ENCODE measurements at regions not wholly inside any gene's neighbourhood (a gene's known extent, or its start where the extent isn't known, plus 50 kb on each side); places are given as distances from the start of the nearest gene placed in this dataset.
"Not testable (repeated sequence)": the region's sequence is repeated elsewhere in the genome, so short reads cannot be mapped to it uniquely, and the experiment has no call there.

DNA sequence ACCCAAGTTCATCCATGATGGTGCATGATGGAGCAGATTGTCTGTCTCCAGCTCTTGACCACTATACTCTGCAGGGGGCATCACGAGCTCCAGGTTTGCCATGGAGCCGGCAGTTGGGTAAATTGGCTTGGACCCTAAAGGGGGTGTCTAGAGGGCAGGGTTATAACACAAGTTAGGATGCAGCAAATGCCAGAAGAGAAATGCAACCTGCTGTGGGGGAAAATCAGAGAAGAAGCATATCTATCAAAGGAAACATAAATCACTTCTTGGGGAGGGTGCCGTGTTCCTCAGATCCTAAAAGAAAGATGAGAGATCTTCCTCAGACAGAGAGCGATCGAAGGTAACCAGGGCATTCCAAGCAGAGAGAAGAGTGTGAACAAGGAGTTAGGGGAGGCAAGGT is 334.9 kb downstream of the C12orf75 start:
- DNase-seq: no peak

DNA sequence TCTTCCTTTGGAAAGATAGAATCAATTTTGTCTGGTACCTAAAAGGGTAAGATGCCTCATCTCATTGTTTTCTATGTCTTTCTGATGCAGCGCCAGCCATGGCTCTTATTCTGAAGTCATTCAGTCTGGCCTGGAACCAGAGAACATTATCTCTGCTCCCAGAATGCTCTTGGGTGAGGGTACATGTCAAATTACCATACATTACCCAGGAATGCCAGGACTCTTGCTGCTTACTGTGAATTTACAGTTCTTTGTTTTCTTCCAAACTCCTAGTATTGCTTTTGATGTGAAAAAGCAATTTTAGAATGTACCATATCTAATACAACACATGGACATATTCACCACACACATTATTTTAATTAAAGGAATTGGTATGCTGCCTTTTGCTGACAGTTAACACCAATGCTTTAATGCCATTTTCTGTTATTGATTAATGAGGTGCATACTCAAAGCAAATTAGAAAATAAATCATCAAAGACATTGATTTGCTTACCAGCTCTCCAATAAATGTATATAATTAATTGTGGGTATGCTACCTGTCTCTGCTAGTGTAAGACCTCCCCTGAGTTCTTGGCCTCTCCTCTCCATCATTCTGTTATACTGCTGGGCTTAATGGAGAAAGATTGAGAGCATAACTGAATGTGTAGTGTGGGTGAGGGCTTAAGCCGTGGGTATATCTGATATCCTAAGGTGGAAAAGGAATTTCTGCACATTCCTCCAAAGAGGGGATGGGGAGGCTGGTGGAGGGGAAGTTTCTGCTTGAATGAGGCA is 337.7 kb downstream of the C12orf75 start:
- DNase-seq: no peak

DNA sequence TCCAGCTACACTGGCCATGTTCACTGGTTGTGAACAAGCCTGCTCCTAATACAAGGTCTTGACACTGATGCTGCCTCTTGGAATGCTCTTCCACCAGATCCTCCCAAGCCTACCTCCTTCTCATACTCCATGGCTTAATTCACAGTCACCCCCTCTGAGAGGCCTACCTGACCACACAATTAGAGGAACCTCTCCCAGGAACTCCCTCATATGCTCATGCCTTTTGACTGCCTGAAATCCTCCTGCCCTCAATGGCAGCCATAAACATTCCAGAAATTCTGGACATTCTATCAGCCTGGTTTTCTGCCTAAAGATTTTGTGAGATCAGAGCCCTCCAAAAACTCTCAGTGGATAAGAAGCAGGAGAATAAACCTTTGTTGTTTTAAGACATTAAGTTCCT is 340.2 kb downstream of the C12orf75 start:
- DNase-seq: no peak

DNA sequence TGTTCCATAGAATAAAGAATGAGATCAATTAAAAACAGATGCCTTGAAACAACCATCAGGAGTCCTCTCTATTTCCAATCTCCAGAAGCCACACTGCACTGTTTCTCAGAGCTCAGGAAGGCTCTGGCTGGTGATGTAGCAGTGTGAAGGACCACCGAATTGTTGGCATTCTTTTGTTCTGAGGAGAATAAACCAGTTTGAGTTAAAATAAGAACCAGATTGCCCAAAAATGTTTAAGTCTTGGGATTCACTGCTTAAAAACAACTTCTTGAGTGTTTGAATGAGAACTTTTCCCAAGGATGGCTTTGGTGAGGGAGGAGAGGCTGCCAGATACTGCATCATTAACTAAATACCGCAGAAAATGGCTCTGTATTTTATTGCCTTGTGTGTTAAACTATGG is 341.2 kb downstream of the C12orf75 start:
- no peak for DNase-seq

DNA sequence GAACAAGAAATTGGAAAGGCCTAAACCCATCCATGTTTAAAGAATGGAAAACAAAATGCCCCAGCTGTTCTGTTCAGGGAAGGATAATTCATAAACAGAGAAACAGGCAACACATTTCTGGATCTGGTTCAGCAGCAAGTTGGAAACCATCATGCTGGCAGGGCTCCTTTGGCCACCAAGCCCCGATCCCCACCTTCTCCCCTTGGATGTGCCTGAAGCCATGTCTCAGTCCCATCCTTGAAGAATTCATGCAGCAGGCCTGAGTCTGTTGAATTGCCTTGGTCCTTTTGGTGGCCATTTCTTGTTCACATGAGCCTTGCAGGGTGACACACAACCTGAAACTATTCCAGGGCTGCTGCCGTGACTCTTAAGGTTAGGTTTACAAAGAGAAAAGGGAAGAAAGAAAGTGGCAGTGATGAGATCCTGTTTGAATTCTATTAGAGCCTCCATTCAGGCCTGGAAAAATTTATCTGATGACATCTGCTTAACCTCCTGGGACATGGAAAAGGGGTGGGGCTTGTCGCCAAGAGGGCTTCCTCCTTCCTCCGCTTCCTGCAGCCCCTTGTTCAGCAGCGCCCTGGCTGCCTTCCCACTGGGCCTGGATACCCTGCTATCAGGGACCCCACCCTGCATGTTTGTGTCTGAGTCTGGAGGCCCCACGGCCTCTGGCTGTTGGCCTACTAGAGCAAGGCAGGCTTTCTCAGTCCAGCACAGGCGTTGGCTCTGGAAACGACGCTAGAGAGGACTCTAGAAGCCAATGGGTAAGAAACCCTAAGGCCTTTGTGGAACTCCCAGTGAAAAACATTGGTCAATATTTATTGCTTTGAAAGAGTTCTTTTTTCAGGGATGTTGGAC is 341.9 kb downstream of the C12orf75 start:
- DNase-seq: no peak

DNA sequence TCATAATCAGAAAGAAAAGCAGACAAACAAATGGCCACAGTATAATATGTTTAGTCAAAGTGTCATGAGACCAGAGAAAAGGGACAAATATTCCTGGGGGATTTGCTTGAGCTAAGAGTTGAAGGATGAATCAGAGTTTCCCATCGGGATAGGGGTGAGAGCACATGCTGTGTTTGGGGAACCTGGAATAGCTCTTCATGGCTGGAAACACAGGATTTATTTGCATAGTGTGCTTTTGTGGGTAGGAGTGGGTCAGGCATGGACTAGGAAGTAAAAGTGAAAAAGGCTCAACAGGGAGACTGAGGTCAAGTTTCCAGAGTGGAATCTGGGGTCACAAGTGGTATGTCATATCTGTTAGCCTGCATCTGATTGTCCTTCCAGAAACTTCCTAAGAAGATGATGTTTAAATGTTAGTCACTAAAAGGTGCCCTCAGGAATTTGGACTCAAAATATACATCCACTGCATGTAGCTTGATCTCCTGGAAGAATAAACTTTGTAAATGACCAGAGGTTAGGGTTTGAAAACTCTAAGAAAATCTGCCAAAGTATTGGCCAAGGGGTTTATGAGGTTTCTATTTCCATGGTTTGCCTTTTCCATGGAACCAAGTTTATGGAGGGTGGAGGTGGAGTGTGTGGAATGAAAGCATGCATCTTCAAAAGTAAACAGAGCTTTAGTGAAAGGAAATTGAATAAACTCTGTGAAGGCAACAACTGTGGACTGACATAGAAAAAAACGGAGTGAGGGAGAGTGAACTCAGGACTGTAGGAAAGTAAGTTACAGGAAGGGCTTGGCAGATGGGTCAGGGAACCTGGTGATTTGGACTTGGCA is 344.6 kb downstream of the C12orf75 start:
- DNase-seq: no peak

DNA sequence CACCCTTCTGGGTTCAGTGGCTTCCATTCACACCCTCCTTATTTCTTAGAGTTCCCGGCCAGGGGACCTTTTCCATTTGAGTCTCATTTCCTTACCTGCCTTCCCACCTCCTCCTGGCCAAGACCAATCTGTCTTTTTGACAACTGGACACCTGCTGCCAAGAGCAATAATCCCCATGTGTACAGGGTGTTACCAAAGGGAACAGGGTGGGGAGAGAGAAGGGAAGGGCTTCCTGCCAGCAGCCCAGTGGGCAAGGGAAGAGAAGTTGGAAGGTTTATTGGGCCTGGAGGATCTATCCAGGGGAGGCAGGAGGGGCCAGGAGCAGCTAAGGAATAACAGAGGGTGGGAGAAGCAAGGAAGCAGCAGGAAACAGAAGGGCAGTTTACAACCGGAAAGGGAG is 346.2 kb downstream of the C12orf75 start:
- DNase-seq: no peak

DNA sequence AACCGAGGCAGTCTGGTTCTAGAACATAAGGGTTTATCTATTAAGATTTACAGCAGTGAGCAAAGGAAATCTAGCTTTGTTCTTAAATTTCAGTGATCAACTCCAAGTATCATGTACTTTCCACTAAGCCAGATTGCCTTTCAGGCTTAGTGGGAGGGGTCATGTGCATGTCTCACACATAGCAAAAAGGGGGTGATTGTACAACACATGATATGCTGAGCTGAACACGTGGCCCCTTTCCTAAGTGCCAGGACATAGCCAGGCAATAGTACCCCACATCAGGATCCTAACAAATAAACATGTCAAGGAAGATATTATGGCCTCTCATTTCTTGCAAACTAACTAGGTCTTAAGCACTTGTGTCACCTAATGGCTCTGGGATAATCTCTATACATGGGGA is 347.2 kb downstream of the C12orf75 start:
- DNase-seq: no peak

DNA sequence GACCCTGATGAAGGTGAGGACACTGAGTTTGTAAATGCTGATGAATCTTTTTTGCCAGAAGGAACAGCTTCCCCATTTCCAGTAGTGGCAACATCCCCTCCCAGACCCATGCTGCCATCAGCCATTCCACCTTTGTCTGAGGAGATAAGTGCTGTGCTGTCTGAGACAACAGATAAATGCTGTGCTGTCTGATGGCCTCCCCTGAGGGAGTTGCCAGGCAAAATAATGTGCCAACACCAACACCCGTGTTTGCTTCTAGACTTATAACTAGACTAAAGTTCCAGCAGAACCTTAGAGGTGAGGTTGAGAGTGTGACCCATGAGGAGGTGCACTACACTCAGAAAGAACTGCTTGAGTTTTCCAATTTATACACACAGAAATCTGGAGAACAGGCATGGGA is 349.5 kb downstream of the C12orf75 start:
- DNase-seq: no peak

DNA sequence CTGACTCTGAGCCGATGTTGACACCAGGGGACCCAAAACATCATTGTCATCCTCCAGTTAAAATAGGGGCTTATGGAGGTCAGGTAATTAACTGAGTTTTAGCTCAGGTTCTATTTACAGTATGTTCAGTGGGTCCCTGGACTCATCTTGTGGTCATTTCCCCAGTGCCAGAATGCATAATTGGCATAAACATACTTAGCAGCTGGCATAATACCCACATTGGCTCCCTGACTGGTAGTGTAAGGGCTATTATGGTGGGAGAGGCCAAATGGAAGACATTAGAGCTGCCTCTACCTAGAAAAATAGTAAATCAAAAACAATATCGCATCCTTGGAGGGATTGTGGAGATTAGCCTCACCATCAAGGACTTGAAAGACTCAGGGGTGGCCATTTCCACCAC is 350.9 kb downstream of the C12orf75 start:
- DNase-seq: no peak

DNA sequence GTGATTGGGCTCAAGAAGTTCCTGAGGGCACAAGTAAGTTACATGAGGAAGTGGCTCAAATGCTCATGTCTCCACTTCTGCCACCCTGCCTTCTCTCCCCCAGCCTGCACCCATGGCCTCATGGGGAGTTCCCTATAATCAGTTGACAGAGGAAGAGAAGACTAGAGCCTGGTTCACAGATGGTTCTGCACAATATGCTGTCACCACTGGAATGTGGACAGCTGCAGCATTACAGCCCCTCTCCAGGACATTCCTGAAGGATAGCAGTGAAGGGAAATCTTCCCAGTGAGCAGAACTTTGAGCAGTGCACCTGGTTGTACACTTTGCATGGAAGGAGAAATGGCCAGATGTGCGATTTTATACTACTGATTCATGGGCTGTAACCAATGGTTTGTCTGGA is 352.3 kb downstream of the C12orf75 start:
- DNase-seq: not testable (repeated sequence)

DNA sequence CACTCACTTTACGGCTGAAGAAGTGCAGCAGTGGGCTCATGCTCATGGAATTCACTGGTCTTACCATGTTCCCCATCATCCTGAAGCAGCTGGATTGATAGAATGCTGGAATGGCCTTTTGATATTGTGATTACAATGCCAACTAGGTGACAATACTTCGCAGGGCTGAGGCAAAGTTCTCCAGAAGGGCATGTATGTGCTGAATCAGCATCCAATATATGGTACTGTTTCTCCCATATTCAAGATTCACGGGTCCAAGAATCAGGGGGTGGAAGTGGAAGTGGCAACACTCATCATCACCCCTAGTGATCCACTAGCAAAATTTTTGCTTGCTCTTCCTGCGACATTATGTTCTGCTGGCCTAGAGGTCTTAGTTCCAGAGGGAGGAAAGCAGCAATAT is 353.3 kb downstream of the C12orf75 start:
- not testable (repeated sequence) for DNase-seq

DNA sequence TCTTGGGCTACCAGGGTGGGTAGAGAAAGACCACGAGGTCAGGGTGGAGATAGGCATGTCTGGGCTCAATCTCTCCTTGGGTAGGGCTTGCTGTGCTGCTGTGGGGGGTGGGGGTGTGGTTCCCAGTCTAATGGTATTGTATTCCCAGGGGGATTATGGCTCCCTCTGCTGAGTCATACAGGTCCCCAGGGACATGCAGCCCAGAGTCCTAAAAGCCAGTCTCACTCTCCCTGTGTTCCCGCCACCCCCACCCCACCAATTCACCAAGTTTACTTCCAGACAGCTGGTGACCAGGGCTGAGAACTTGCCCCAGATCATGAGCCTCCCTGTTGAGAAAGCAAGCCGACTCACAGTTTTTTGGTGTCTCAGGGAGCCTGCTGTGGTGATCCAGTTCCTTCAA is 367.6 kb downstream of the C12orf75 start:
- no peak for DNase-seq

DNA sequence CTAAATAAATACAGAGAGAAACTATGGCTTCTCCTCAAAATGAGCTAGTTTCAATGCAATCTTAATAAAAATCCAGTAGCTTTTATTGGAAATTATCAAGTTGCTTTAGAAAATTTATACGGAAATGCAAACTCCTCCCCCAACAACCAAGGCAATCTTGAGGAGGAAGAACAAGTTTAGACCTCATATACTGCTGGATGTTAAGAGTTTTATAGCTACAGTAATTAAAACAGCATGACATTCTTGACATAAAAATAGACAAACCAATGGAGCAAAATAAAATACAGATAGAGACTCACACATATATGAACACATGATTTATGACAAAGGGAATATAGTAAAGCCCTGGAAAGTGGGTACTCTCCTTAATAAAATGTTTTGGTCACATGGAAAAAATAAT is 368.7 kb downstream of the C12orf75 start:
- DNase-seq: no peak

DNA sequence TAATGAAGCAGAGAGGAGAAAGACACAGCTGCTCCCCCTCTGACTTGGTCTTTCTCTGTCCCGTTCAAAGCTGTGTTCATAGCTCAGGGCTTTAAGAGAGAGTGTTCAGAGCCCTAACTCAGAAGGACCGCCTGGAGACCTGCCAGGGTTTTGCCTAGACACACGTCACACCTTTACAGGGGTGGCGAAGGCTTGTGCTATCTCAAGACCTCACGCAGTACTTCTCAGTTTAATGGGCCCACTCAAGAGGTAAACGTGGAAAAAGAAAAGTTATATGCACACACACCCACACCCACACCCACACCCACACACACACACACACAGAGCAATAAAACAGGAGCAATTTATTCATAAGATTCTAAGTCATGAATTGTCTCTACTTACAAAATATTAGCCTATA is 374.3 kb downstream of the C12orf75 start:
- no peak for DNase-seq

DNA sequence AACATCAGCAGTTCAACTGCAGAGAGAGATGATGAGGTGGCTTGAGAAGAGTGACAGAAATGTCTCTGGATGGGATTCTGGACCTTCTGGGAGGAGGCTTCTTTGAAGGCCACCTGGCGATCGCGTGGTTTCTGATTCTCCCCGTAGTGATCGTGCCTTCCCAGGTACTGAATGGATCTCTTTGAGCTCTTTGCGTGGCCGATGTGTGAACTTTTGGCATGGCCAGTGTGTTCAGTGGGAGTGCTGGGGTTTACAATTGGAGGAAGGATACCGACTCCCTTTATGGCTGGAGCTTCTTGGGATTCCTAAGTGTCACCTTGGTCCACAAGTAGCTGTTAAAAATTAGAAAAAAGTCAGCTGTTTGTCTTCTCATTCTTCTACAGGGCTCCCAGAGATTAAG is 374.7 kb downstream of the C12orf75 start:
- DNase-seq: no peak

DNA sequence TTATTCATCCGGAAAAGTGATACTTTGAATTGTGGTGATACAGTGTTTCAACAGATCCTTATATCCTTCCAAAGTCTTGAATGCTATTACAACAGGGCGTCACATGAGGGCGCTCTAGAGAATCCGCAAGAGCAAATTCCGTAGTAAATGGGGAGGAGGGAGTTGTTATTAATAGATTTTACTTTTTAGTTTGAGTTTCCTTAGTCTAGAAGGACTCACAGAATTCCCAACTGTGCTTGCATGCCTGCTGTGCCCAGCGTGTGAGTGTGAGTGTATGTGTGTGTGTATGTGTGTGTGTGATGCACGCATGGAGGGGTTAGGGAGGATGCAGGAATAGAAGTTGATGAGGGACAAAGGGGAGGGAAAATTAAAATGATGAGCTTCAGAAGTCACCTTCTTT is 375.3 kb downstream of the C12orf75 start:
- no peak for DNase-seq

DNA sequence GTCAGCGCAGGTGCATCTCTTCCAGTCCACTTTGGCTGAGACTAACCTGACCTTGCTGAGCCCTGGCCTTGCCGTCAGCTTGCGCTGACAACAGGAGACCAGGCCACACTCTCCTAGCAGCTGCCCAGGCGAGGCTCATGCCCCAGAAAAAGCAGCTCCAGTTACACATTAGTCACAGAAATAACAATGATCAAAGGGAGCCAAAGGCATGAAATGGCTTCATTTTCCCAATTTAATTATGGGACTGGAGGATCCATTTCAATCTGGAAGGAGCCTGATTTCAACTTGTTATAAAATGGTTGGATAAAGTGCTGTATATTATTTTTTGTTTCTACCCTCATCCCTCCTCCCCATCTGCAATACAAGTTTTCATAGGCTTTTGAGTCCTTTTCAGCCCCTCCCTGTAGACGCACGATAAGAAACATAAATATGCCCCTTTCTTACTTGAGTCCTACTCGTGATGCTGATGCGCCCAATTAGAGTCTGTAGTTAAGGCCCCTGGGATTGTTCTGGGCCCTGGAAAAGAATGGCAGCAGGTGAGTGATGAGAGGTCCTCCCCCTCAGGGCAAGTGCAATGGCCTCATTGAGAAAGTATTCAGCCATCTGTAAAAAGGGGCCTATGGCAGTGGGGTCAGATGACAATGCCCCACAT is 376.0 kb downstream of the C12orf75 start:
- DNase-seq: no peak

DNA sequence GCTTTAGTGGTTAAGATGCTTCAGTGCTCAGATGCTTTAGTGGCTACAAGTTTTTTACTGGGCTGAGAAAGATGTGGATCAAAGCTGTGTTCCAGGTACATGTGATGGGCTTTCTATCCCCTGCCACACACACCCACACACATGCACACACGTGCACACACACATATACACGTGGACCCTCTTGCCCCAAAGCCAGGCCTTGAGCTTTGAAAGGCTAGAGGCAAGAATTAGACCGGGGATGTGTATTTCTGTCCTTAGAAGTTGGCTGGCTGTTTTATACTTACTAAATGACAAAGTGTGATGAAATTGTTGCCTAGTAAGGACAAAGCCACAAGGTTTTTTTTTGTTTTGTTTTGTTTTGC is 376.5 kb downstream of the C12orf75 start:
- DNase-seq: no peak

DNA sequence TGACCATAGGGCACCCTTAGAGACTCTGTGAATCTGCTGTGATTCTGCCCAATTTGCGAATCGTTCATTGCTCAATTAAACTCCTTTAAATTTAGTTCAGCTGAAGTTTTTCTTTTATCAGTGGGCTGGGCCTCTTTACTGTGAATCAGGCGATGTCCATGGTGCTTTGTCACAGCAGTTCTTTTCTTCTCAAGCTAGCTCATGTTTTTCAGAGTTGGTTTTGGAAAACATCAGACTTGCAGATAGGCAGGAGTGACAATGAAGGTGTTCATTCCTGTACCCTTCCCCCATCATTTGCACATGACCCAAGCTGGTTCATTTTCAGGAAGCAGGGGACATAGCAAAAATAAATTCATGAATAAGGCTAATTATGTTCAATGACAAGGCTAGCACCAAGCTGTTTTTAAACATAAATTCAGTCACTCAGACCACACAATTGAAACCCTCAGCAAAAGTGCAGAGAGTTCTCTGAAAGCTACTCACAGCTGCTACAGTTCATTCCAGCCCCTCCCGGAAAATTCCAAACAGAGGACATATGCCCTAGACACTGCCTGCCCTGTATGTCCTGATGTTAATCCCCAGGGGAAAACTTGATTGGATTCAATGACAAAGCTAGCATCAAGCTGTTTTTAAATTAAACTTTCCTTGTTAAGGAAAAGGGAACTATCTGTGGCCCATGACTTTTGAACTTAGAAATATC is 383.3 kb downstream of the C12orf75 start:
- DNase-seq: no peak

DNA sequence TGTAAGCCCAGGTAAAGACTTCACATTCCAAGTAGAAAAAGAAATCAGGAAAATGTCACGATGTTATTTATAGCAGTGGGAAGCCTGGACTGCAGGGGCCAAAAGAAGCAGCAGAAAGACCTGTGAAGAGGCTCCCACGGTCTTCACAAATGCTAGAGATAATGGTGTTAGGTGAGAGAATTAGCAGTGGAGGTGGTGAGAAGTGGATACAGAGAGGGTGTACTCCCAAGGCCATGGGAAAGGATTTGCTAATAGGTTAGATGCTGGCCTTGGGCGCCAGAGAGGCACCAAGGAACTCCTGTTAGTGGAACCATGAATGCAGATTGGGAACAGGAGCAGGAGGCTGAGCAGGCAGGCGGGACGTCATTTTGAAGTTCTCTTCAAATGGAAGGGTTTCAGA is 386.1 kb downstream of the C12orf75 start:
- no peak for DNase-seq

DNA sequence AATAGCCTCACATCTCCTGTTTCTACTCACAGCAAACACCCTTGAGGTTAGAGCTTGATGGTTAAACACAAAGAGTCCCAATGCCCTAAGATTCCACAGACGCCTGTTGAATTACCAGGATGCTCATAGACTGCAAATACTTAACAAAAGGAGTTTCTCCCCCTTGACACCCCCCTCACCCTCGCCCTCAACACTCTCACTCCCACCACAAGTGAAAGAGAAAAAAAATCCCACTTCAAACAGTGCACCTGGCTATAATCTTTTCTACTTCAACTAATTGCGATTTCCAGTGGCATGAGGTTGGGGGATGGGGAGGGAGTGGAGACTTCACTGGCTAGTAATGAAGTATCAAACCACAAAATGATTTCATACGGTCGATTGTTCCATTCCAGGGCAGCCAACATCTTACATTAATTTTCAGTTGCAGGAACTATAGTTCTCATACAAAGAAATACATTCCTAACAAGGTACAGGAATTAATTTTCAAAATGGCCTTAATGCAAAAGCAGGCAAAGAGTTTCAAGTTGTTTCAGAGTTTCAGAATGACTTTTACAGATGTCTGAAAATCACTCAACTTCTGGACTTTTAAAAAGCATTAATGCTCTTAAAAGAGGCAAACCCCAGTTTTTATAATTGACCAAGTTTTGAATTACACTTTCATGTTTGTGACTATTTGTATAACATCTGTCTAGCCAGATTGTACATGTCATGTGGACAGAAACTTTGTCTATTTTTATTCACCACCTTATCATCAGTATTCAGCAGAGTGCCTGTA is 390.7 kb downstream of the C12orf75 start:
- DNase-seq: no peak
